ENCODE measurements at regions not wholly inside any gene's neighbourhood (a gene's known extent, or its start where the extent isn't known, plus 50 kb on each side); places are given as distances from the start of the nearest gene placed in this dataset.

GRCh38 chr10:44689368-44689767 lies 221.8 kb upstream of the TMEM72 start:
- no peak for DNase-seq

GRCh38 chr10:44696496-44696895 lies 214.6 kb upstream of the TMEM72 start:
- no peak for DNase-seq

- no peak for DNase-seq
These were observed 214.0 kb upstream of the TMEM72 start for GRCh38 chr10:44697116-44697515.

GRCh38 chr10:44702531-44702930 lies 208.6 kb upstream of the TMEM72 start:
- no peak for DNase-seq

GRCh38 chr10:44703241-44704155 lies 207.6 kb upstream of the TMEM72 start:
- no peak for DNase-seq

- no peak for DNase-seq
These were observed 206.5 kb upstream of the TMEM72 start for GRCh38 chr10:44704616-44705015.

GRCh38 chr10:44706745-44707144 lies 204.4 kb upstream of the TMEM72 start:
- DNase-seq, result no peak

GRCh38 chr10:44713307-44713706 lies 197.8 kb upstream of the TMEM72 start:
- DNase-seq, result no peak

GRCh38 chr10:44714451-44714850 lies 196.7 kb upstream of the TMEM72 start:
- DNase-seq, result no peak

- no peak for DNase-seq
These were observed 196.0 kb upstream of the TMEM72 start for GRCh38 chr10:44715136-44715535.

- DNase-seq, result no peak
These were observed 194.6 kb upstream of the TMEM72 start for GRCh38 chr10:44716470-44717015.

- no peak for DNase-seq
These were observed 188.1 kb upstream of the TMEM72 start for GRCh38 chr10:44723082-44723481.

GRCh38 chr10:44723619-44724325 lies 187.4 kb upstream of the TMEM72 start:
- DNase-seq, result no peak

GRCh38 chr10:44724415-44725174 lies 186.5 kb upstream of the TMEM72 start:
- no peak for DNase-seq

- no peak for DNase-seq
These were observed 185.7 kb upstream of the TMEM72 start for GRCh38 chr10:44725404-44725803.

- no peak for DNase-seq
These were observed 179.9 kb upstream of the TMEM72 start for GRCh38 chr10:44731283-44731682.

- DNase-seq, result no peak
These were observed 177.3 kb upstream of the TMEM72 start for GRCh38 chr10:44733501-44734488.

- no peak for DNase-seq
These were observed 168.9 kb upstream of the TMEM72 start for GRCh38 chr10:44742248-44742647.

- no peak for DNase-seq
These were observed 167.6 kb upstream of the TMEM72 start for GRCh38 chr10:44743535-44743934.

GRCh38 chr10:44745920-44746319 lies 165.2 kb upstream of the TMEM72 start:
- DNase-seq, result no peak

- no peak for DNase-seq
These were observed 163.5 kb upstream of the TMEM72 start for GRCh38 chr10:44747593-44748172.
